ENCODE measurements at regions not wholly inside any gene's neighbourhood (a gene's known extent, or its start where the extent isn't known, plus 50 kb on each side); places are given as distances from the start of the nearest gene placed in this dataset.

DNA sequence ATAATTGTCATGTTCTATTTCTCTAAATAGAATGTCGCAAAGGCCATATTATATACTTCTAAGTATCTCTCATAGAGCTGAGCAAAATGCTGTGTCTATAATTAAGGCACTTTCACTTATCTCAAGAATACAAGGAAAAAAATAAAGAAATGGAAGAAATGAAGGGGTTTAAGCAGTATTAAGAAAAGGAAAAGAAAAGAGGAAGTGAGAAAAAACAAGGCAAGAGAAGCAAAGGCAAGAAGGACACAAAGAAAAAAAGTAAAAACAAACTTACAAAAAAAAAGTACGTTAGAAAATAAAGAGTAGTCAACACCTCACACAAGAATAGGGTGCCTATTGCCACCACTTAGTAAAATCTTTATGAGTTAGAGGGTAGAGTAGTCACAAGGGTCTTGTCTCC, 506.2 kb downstream of the GABRG2 start:
- peaks cover 10% of the 10 kb centered on the region; the same call in 2 of the 3 replicates for H3K9me3 Mint-ChIP-seq
- Histone ChIP-seq H3F3A (replicated peaks; ENCODE audit: low read depth) (no peaks in the 10 kb centered on the region), H3K79me2 (replicated peaks; ENCODE audit: insufficient read depth) (no peaks in the 10 kb centered on the region), H3K4me3 (no peak overlapping the region), H3K4me1 (ENCODE audit: insufficient read depth) (no peaks in the 10 kb centered on the region), H3K27me3 (ENCODE audit: insufficient read depth) (no peaks in the 10 kb centered on the region), H4K20me1 (replicated peaks; ENCODE audit: insufficient read depth) (no peaks in the 10 kb centered on the region), H3K27ac (ENCODE audit: low read depth) (no peak overlapping the region), H3K4me2 (no peak overlapping the region), H3K36me3 (ENCODE audit: insufficient read depth) (no peaks in the 10 kb centered on the region), H2AFZ (no peak overlapping the region), H3K9me2 (ENCODE audit: insufficient read depth) (no peaks in the 10 kb centered on the region)
- TF ChIP-seq EZH2phosphoT487 (IDR thresholded peaks at IDR 0.05; ENCODE audit: unreplicated experiment) (no peak), EZH2 (IDR thresholded peaks at IDR 0.05; ENCODE audit: low read depth, unreplicated experiment) (no peak), ZNF331 (CRISPR knock-in tag; IDR thresholded peaks at IDR 0.05; ENCODE audit: low read depth) (no peak), NANOG (IDR thresholded peaks at IDR 0.05; ENCODE audit: borderline replicate concordance) (no peak), STAT1 (IDR thresholded peaks at IDR 0.05; ENCODE audit: unreplicated experiment) (no peak), CREB1 (CRISPR knock-in tag; IDR thresholded peaks at IDR 0.05; ENCODE audit: low read depth) (no peak), JUNB (IDR thresholded peaks at IDR 0.05; ENCODE audit: unreplicated experiment) (no peak)
- TF ChIP-seq, protein P1, sequence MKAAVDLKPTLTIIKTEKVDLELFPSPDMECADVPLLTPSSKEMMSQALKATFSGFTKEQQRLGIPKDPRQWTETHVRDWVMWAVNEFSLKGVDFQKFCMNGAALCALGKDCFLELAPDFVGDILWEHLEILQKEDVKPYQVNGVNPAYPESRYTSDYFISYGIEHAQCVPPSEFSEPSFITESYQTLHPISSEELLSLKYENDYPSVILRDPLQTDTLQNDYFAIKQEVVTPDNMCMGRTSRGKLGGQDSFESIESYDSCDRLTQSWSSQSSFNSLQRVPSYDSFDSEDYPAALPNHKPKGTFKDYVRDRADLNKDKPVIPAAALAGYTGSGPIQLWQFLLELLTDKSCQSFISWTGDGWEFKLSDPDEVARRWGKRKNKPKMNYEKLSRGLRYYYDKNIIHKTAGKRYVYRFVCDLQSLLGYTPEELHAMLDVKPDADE (IDR thresholded peaks at IDR 0.05), result no peak
- TF ChIP-seq, protein P2, sequence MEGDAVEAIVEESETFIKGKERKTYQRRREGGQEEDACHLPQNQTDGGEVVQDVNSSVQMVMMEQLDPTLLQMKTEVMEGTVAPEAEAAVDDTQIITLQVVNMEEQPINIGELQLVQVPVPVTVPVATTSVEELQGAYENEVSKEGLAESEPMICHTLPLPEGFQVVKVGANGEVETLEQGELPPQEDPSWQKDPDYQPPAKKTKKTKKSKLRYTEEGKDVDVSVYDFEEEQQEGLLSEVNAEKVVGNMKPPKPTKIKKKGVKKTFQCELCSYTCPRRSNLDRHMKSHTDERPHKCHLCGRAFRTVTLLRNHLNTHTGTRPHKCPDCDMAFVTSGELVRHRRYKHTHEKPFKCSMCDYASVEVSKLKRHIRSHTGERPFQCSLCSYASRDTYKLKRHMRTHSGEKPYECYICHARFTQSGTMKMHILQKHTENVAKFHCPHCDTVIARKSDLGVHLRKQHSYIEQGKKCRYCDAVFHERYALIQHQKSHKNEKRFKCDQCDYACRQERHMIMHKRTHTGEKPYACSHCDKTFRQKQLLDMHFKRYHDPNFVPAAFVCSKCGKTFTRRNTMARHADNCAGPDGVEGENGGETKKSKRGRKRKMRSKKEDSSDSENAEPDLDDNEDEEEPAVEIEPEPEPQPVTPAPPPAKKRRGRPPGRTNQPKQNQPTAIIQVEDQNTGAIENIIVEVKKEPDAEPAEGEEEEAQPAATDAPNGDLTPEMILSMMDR (conservative IDR thresholded peaks at IDR 0.05; ENCODE audit: low read depth in 2 of 2), result no peak
- TF ChIP-seq, protein P3, sequence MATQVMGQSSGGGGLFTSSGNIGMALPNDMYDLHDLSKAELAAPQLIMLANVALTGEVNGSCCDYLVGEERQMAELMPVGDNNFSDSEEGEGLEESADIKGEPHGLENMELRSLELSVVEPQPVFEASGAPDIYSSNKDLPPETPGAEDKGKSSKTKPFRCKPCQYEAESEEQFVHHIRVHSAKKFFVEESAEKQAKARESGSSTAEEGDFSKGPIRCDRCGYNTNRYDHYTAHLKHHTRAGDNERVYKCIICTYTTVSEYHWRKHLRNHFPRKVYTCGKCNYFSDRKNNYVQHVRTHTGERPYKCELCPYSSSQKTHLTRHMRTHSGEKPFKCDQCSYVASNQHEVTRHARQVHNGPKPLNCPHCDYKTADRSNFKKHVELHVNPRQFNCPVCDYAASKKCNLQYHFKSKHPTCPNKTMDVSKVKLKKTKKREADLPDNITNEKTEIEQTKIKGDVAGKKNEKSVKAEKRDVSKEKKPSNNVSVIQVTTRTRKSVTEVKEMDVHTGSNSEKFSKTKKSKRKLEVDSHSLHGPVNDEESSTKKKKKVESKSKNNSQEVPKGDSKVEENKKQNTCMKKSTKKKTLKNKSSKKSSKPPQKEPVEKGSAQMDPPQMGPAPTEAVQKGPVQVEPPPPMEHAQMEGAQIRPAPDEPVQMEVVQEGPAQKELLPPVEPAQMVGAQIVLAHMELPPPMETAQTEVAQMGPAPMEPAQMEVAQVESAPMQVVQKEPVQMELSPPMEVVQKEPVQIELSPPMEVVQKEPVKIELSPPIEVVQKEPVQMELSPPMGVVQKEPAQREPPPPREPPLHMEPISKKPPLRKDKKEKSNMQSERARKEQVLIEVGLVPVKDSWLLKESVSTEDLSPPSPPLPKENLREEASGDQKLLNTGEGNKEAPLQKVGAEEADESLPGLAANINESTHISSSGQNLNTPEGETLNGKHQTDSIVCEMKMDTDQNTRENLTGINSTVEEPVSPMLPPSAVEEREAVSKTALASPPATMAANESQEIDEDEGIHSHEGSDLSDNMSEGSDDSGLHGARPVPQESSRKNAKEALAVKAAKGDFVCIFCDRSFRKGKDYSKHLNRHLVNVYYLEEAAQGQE (IDR thresholded peaks at IDR 0.05; ENCODE audit: unreplicated experiment), result no peak
- TF ChIP-seq, protein P4, sequence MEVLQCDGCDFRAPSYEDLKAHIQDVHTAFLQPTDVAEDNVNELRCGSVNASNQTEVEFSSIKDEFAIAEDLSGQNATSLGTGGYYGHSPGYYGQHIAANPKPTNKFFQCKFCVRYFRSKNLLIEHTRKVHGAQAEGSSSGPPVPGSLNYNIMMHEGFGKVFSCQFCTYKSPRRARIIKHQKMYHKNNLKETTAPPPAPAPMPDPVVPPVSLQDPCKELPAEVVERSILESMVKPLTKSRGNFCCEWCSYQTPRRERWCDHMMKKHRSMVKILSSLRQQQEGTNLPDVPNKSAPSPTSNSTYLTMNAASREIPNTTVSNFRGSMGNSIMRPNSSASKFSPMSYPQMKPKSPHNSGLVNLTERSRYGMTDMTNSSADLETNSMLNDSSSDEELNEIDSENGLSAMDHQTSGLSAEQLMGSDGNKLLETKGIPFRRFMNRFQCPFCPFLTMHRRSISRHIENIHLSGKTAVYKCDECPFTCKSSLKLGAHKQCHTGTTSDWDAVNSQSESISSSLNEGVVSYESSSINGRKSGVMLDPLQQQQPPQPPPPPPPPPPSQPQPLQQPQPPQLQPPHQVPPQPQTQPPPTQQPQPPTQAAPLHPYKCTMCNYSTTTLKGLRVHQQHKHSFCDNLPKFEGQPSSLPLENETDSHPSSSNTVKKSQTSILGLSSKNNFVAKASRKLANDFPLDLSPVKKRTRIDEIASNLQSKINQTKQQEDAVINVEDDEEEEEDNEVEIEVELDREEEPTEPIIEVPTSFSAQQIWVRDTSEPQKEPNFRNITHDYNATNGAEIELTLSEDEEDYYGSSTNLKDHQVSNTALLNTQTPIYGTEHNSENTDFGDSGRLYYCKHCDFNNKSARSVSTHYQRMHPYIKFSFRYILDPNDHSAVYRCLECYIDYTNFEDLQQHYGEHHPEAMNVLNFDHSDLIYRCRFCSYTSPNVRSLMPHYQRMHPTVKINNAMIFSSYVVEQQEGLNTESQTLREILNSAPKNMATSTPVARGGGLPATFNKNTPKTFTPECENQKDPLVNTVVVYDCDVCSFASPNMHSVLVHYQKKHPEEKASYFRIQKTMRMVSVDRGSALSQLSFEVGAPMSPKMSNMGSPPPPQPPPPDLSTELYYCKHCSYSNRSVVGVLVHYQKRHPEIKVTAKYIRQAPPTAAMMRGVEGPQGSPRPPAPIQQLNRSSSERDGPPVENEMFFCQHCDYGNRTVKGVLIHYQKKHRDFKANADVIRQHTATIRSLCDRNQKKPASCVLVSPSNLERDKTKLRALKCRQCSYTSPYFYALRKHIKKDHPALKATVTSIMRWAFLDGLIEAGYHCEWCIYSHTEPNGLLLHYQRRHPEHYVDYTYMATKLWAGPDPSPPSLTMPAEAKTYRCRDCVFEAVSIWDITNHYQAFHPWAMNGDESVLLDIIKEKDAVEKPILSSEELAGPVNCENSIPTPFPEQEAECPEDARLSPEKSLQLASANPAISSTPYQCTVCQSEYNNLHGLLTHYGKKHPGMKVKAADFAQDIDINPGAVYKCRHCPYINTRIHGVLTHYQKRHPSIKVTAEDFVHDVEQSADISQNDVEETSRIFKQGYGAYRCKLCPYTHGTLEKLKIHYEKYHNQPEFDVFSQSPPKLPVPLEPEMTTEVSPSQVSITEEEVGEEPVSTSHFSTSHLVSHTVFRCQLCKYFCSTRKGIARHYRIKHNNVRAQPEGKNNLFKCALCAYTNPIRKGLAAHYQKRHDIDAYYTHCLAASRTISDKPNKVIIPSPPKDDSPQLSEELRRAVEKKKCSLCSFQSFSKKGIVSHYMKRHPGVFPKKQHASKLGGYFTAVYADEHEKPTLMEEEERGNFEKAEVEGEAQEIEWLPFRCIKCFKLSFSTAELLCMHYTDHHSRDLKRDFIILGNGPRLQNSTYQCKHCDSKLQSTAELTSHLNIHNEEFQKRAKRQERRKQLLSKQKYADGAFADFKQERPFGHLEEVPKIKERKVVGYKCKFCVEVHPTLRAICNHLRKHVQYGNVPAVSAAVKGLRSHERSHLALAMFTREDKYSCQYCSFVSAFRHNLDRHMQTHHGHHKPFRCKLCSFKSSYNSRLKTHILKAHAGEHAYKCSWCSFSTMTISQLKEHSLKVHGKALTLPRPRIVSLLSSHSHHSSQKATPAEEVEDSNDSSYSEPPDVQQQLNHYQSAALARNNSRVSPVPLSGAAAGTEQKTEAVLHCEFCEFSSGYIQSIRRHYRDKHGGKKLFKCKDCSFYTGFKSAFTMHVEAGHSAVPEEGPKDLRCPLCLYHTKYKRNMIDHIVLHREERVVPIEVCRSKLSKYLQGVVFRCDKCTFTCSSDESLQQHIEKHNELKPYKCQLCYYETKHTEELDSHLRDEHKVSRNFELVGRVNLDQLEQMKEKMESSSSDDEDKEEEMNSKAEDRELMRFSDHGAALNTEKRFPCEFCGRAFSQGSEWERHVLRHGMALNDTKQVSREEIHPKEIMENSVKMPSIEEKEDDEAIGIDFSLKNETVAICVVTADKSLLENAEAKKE (CRISPR knock-in tag; IDR thresholded peaks at IDR 0.05), result no peak
- no peak overlapping the region for H3K4me3 Mint-ChIP-seq
- ATAC-seq (no peak), DNase-seq (ENCODE audit: low spot score) (no peak)
- H3K36me3 Mint-ChIP-seq (ENCODE audit: low read depth), result 0 out of 3 replicates have a peak, but pooled peaks cover 2% of the 10 kb centered on the region
- no peak overlapping the region for H3K27ac Mint-ChIP-seq
- H3K27me3 Mint-ChIP-seq (ENCODE audit: insufficient read depth, low read depth, poor library complexity), result peaks cover 4% of the 10 kb centered on the region
- no peaks in the 10 kb centered on the region; the same call in 2 of the 3 replicates for H3K4me1 Mint-ChIP-seq

Data from GM23338 (cell line).